ENCODE measurements at regions not wholly inside any gene's neighbourhood (a gene's known extent, or its start where the extent isn't known, plus 50 kb on each side); places are given as distances from the start of the nearest gene placed in this dataset.

GRCh38 chrX:54640736-54641135 lies 110.7 kb downstream of the GNL3L start (continued):
- TF ChIP-seq ZBTB40 (IDR thresholded peaks at IDR 0.05), result no peak
- TF ChIP-seq ZBTB40 (CRISPR knock-in tag; IDR thresholded peaks at IDR 0.05), result no peak
- peak; percentile 41; the same call in 1 of the 2 replicates for TF ChIP-seq CEBPG (CRISPR knock-in tag; IDR thresholded peaks at IDR 0.05)
- no peak for TF ChIP-seq MBD4 (IDR thresholded peaks at IDR 0.05; ENCODE audit: borderline replicate concordance, low read length)
- no peak for TF ChIP-seq PHB2 (IDR thresholded peaks at IDR 0.05; ENCODE audit: partially characterized antibody)
- TF ChIP-seq ZNF501 (CRISPR knock-in tag; IDR thresholded peaks at IDR 0.05), result no peak
- TF ChIP-seq SIX1 (CRISPR knock-in tag; IDR thresholded peaks at IDR 0.05; ENCODE audit: borderline replicate concordance), result peak; percentile 84; the same call in 1 of the 2 replicates
- no peak for TF ChIP-seq ISL2 (CRISPR knock-in tag; IDR thresholded peaks at IDR 0.05)
- TF ChIP-seq ZNF33A (CRISPR knock-in tag; IDR thresholded peaks at IDR 0.05; ENCODE audit: borderline replicate concordance), result no peak
- no peak for TF ChIP-seq NFE2 (CRISPR knock-in tag; IDR thresholded peaks at IDR 0.05)
- TF ChIP-seq NR3C1 (CRISPR knock-in tag; IDR thresholded peaks at IDR 0.05), result no peak
- TF ChIP-seq HDAC1 (CRISPR knock-in tag; IDR thresholded peaks at IDR 0.05), result no peak
- no peak for TF ChIP-seq NFKBIZ (CRISPR knock-in tag; IDR thresholded peaks at IDR 0.05)
- peak; percentile 92 for TF ChIP-seq SIX4 (CRISPR knock-in tag; IDR thresholded peaks at IDR 0.05)
- no peak for TF ChIP-seq ZNF710 (CRISPR knock-in tag; IDR thresholded peaks at IDR 0.05; ENCODE audit: borderline replicate concordance)
- no peak for TF ChIP-seq KDM5A (IDR thresholded peaks at IDR 0.05; ENCODE audit: borderline replicate concordance, low read length)
- TF ChIP-seq ZNF33B (CRISPR knock-in tag; IDR thresholded peaks at IDR 0.05), result no peak
- no peak for TF ChIP-seq AGO1 (IDR thresholded peaks at IDR 0.05; ENCODE audit: low read depth, low read length, poor library complexity, severe bottlenecking)
- no peak for TF ChIP-seq ATF3 (CRISPR knock-in tag; IDR thresholded peaks at IDR 0.05)
- no peak for TF ChIP-seq FOXP4 (CRISPR knock-in tag; IDR thresholded peaks at IDR 0.05)
